ENCODE measurements at regions not wholly inside any gene's neighbourhood (a gene's known extent, or its start where the extent isn't known, plus 50 kb on each side); places are given as distances from the start of the nearest gene placed in this dataset.
"Not testable (repeated sequence)": the region's sequence is repeated elsewhere in the genome, so short reads cannot be mapped to it uniquely, and the experiment has no call there.

DNA sequence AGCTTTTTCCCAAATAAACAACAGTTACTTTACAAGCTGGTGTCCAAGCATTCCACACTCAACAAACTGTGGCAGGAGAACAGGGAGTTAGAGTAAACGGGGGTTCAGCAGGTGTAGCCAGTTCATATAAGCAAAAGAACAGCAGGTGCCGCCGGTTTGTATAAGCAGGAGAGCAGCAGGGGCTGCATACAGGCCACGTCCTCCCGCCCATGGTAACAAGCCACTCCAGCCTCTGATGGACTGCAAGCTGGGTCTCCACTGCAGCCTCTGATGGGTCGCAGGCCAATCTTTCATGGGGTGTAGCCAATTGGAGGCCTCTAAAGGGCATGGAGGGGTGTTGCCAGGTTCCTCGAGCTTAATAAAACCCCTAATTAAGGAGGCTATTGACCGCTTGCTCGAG lies 189.3 kb downstream of the ANKRD30B start:
- DNase-seq, result no peak

DNA sequence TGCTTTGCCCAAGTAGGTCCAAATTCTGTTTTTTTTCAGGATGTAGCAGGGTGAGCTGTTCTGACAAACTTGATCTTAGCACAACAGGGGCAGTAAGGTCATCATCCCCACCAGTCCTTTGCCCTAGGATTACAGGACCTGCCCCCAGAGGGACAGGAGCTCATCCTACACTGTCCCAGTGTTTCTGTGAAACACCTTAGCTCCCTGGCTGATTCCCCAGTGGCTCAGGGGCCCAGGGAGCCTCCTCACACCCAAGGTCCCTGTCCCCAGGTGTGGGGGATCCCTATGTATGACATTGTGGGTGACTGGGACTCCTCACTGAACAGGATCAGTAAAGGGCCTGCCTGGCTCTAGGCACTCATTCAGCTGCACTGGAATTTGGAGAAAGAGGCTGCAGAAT lies 191.2 kb downstream of the ANKRD30B start:
- no peak for DNase-seq

DNA sequence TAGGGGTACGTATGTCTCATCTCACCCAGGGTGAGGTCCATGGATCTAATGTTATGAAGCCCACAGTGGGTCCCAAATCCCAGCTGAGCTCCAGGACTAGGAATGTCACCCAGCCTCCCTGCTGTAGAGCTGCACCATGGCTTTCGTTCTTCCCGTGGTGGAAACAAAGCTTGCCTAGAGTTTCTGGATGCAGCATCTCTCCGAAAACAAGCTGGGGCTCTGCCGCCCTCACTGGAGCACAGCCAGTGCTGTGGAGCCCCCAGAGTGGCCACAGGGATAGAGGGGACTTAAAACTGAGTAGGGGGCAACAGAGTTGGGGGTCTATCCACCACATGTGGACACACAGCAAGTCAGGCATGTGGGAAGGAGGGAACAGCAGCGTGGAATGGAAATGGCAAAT lies 192.1 kb downstream of the ANKRD30B start:
- DNase-seq, result not testable (repeated sequence)

DNA sequence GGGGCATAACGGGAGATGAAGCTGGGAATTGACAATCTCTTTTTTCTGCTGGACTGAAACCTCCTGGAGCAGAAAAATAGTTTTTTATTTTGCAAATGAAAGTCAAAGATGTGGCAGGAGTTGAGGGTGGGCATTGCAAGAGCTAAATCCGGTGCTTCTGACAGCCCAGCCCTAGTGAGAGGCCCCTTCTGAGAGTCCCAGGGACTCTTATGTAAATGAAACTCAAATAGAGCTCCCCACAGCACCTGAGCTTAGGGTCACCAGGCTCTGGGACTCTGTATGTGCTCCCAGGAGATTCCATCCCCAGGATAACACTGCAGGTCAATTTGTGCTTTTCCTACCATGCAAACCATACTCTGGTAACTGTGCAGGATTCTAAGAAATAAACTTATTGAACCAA lies 192.8 kb downstream of the ANKRD30B start:
- no peak for DNase-seq

DNA sequence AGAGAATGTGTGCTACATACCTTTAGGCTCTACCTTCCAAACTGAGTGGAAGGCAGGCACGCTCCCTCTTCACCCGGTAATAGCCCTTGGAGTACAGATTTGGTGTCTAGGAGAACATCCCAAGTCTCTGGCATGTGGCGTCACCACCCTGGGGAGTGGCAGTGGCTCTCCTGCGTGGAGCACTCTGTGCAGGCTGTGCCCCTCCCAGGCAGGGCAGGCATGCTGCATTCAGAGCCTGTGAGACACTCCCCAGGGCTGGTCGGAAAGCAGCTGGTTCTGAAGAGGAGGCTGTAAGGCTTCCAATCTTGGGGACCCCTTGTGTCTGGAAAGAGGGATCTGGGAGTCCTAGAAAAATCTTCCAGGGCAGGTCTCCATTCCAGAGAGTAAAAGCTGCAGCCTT lies 193.3 kb downstream of the ANKRD30B start:
- DNase-seq, result no peak

DNA sequence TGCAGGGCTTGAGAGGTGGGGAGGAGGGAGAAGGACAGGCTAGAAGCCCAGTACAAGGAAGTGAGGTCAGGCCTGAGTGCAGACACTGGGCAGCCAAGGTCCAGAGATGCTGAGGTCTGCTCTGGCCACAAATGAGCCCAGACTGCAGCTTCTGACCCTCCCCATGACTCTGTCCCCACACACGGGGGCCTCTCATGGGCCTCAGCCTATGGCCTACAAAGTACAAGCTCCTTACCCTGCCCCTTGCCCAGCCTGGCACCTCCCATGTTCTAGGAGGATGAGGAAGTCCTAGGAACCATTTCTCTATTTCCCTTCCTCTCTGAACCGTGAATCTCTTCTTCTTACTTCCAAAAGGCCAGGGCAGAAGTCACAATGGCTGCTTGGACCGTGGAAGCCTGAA lies 193.8 kb downstream of the ANKRD30B start:
- DNase-seq, result no peak

DNA sequence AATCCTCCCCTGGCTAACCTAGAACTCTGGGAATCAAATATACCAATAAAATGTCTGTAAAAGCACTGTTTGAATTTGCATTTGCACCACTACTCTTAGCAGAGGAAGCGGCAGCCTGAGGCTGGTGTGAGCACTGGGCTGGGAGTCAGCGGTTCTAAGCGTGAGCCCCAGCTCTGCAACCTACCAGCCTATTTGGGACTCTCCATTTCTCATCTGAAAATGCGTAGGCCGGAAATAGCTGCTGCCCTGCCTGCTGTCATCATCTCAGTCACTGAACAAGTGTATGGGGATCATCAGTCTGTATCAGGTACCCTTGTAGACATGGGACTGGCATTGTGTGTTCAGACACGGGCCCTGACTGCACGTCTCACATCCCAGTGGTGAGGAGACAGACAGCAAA lies 194.3 kb downstream of the ANKRD30B start:
- no peak for DNase-seq

DNA sequence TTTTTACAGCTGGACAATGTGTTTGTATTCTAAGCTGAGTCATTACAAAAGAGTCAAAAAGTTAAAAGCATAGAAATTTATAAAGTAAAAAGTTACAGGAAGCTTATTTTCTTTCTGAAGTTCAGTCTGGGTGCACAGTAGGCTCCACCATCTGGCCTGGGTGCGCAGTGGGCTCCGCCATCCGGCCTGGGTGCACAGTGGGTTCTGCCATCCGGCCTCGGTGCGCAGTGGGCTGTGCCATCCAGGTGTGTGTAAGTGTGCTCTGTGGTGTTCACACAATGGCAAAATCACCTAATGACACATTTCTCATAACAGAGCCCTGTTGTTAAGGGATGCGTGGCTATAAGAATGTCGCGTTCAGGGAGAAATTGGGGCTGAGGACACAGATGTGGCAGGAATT lies 195.5 kb downstream of the ANKRD30B start:
- no peak for DNase-seq

DNA sequence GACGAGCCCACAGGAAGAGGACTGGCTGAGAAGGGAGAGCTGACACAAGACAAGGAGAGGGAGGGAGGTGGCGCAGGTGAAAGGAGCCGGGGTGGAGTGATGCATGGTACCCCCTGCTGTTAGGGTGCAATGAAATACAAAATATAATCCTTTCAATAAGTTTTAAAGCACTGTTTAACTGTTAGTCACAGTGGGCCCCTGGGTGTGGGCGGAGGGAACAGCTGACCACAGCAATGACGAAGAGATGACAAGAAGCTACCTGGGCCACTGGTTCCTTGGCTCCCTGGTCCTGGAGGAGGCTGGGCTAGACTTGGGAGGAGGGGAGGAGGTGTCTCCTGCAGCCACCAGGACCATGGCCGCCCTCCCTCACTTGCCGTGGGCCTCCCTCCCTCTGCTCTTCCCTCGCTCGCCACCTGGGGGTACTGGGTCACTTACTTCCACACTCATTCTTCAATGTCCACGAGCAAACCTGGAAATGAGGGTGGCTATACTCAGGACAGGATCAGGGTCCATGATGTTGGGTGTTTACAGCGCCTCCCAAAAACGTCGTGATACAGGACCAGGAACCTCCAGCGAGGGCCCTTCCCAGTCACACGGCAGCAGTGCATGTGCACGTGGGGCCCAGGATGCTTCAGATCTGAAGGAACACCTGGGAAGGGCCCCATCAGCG lies 196.1 kb downstream of the ANKRD30B start:
- DNase-seq, result no peak

DNA sequence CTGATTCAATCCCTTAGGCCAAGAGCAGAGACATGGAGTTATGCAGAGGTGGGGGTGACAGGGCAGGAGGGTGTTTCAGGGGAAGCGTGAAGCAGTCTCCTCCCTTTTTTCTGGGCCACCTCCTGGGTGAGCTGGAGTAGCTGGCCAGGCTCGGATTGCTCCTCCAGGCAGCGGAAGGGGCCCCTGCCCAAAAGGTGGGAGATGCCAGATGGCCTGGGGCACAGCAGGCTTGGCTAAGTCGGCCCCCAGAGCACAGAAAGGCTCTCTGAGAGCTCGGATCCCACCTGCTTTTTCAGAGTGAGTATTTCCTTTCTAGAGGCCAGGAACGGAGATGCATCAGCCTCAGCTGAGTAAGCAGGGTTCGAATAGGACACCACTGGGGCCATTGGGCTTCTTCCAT lies 196.9 kb downstream of the ANKRD30B start:
- no peak for DNase-seq

DNA sequence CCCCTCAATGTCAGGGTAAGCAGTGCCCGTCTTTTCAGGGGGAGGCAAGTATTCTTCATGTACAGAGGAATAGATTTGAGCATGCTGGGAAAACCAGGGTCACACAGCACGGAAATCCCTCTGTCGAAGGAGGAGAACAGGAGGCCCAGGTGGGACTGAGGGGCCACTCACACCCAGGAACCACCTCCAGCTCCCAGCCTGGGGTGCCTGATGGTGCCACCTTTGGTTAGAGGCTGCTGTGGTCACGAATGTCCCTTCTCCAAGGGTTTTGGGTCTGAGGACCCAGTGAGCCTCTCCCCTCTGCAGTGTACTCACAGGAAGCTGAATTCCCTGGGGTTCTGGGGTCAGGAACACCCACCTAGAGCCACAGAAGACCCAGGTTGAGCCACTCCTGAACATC lies 197.3 kb downstream of the ANKRD30B start:
- no peak for DNase-seq

DNA sequence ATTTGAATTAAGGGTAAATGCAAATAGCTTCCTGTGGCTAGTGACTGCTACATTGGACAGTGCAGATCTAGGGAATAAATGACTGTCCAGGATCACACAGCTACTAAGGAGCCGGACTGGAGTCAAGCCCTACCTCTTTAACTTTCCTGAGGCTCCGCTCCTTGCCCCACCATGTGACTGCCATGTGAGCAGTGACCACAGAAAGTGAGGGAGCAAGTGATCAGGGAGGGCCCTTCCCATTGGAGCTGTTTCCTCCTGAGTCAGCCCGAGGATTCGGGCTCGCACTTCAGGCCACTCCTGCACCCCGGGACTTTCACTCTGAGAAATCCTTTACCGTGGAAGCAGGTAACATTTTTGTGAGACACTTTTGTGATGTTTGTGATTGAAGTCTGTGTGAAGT lies 198.0 kb downstream of the ANKRD30B start:
- no peak for DNase-seq

DNA sequence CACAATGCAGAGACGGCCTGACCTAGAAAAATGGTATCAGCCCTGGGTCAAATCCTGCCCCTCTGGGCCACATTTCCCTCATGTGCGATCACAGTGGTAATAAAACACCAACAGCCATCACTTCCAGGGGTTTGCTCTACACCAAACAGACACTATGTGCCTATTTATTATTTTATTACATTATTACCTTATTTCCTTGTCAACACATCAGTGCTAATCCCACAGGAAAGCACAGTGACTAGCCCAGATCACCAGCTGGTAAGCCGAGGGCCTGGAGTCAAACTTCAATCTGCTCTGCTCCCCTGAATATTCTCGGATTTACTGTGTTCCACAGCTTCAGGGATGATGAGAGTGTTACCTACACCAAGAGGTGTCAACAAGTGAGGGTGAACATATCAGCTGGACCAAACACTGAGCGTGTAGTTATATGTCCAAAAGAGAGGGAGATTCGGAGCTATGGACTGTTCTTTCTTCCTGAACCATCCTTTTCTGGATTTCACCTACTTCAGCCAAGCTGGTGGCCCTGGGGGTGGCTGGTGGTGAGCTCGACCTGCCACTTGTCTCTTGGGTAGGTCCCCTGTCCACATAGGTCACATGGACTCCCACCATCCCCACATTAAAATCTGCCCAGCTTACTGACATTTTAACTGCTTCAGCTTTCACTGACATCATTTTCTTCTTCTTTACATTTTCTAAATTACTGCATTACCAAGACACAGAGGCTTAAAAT lies 198.9 kb downstream of the ANKRD30B start:
- not testable (repeated sequence) for DNase-seq

DNA sequence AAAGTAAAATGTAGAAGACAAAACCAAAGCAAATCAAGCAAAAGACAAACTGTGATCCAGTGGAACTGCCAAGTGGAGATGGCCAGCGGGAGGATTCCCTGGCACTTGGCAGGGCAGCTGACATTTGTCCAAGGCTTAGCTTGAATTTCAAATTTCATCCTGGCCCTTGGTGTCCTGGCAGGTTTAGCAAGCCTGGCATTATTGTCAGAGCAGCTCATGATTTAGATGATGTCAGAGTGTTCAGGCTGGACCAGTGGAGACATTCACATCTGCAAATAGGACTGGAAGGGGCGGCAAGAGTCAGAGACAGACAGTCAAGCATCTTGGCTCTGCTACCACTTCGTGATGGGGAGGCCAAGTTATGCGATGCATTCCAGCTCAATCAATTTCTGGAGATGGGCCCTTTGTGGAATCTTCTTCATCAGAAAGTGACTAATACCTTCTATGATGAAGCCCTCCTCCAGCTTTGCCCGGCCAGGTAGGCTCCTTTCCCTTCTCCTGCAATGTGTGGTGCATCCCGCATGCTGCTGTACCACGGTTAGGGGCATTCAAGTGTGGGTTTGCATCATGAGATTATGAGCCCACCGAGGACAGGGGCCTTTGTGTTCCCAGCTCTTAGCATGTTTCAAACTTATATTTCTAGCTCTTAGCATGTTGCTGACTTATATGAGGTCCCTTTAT lies 199.7 kb downstream of the ANKRD30B start:
- no peak for DNase-seq

DNA sequence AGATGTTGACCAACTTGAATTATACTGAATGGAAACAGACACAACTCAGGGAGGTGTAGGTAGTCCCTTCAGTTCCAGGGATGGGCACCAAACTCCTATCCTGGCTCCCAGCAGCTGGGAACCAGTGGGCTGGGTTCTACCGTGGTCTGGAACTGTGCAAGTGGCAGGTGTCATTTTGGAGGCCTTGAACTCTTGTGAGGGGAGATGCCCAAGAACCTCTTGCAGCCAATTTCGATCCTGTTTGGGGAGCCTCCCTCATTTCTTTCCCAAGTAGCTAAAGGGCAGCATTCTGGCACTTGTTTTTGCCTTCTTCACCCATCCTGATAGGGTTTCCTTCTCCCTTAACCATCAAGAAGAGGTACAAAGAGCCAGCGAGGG lies 200.2 kb downstream of the ANKRD30B start:
- no peak for DNase-seq

DNA sequence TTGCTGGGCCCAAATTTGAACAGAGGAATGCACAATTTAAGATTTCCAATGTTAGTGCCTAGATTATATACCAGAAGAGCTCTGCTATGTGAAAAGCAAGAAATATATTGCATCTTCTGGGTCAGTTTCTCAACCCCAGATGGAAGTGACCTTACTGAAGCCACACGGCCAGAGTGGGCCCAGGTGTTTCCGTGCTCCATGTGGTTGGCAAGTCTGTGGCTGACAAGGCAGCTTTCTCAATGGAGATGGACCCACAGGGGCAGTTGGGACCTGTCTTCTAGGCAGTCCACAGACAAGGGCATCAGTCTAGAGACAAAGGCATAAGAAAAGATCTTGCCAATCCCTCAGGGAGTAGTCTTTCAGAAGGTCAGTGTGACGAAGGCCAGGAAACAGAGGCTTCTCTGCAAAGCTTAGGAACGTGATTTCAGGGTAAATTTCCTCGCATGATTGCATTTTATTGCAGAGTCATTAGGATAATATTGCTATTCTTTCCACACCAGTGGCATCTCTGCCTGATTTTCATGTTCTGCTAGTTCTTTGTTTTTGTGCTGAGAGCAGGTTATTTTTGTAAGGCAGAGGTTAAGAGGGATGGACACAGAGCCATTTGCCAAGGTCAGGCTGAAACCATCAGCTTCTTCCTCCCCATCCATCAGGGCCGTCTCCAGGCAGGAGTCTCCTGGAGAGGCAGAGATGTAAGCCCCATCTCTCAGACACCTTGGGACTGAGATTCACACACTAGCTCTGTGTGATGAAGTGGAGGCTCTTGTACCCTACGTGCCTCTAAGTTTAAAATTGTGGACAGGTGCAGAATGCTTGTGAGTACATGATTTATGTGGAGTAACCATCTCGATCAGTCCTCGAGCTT lies 202.1 kb downstream of the ANKRD30B start:
- DNase-seq, result no peak

DNA sequence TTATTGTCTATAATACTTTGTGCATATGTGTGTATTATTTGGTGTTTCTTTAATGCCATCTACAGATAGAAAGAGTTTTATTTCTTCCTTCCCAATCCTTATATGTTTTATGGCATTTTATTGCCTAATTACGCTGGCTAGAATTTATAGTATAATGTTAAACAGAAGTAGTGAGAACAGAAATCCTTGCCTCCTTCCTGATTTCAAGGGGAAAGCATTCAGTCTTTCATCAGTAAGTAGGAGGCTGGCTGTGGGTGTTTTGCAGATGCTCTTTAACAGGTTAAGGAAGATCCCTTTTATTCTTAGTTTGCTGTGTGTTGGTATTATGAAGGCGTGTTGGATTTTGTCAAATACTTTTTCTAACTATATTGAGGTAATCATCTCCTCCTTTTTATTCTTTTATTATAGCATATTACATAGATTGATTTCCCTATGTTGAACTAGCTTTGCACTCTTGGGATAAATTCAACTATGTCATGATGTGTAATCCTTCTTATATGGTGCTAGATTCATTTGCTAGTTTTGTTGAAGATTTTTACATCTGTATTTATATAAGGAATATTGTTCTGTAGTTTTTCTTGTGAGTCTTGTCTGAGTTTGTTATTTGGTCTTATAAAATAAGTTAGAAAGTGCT lies 204.6 kb downstream of the ANKRD30B start:
- DNase-seq, result not testable (repeated sequence)

DNA sequence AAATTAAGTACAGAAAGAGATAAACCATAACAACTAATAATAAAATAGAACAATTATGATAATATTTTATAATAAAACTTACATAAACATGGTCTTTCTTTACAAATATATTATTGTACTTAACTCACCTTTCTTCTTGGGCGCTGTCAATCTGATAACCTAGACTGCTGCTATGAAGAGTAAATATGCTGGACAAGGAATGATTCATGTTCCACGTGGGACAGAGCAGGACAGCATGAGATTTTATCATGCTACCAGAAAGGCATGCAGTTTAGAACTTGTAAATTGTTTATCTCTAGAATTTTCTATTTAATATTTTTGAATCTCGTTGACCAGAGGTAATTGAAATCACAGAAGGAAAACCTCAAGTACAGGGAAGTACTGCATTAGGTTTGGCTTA lies 210.7 kb downstream of the ANKRD30B start:
- no peak for DNase-seq

DNA sequence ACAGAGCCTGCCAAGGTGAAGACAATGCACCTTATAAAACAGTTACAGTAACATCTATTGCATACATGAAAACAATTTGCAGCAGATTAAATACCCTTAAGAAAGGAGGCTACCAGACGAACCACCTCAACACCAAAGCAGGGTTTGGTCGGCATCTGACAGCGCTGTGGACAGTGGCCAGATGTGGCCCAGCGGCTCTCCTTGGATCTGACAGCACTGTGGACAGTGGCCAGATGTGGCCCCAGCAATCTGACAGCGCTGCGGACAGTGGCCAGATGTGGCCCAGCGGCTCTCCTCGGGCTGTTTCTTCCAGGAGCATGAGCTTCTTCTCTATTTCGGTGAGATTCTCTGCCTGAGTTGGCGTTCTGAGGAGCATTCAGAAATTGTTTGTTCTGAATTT lies 211.6 kb downstream of the ANKRD30B start:
- DNase-seq, result no peak

DNA sequence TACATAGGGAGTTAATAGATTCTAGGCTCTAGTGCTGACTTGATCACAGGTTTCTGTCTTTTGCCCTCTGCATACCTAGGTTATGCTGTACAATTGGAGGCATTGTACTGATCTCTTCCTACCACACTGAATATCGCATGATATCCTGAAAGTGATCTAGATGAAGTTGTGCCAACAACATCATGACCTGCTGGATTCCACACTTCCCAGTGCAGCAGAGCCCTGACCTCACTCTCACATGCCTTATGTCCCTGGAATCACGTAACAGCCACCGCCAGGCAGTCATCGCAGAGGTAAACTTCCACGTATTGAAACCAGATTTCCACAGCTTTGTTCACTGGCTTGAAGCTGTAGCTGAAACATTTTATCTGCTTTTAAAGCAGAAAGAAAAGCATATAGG lies 214.0 kb downstream of the ANKRD30B start:
- DNase-seq, result no peak

DNA sequence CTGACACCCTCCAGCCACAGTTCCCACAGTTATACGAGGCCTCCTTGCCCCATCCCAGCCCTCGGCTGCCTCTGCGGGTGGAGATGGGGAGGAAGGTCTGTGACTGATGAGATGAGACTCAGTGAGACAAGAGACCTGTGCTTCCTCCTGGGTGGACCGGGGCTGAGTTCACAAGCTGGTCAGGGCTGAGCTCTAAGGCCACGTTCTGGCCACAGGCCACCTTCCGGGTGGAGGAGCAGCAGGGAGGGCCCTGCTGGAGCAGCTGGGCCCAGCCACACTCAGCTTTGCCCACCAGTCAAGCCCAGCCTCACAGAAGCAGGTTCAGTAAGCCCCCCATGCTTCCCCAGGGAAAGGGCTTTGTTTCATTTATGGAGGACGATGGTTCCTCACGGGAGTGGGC lies 214.7 kb downstream of the ANKRD30B start:
- DNase-seq, result no peak

DNA sequence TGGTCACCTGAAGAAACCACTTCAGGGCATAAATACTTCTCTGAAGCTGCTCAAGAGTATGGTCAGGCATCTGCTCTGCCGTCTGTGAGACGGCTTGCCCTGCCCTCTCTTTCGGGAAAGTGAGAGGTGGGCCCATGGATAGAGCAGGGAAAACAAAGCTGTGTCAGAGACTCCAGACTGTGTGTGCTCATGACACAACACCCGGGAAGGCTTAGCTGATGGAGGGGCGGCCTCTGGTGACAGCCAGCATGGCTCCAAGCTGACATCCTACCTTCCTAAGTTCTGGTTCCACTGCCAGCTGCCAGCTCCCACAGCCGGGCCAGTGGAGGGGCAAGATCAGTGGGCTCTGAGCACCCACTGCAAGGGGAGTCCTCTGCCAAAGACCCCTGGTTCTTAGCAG lies 215.3 kb downstream of the ANKRD30B start:
- no peak for DNase-seq

DNA sequence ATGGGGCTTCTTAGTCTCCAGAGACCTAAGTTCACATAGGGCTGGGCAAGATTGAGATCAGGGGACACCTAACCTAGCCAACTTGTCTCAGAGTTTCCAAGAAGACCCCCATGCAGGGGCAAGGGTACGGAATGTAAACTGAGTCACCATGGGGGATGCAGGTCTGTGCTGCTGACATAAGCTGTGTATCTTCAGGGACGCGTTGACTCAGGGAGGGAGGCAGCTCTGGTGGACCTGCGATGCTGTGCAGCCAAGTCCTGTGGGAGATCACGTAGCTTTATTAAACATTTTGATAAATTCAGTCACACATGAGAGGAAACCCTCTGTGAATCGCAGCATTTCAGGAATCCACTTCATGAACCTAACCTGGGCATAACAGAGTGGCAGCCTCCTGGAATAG lies 216.0 kb downstream of the ANKRD30B start:
- DNase-seq, result no peak

Data from activated CD4-positive, alpha-beta T cell treated with anti-CD3 and anti-CD28 coated beads, Interleukin-10, Interleukin-2, amounts not matched to agents 100 ng/mL and 50 ng/mL, durations not matched to agents 16 hours and 8 hours (primary cell).